ENCODE measurements at regions not wholly inside any gene's neighbourhood (a gene's known extent, or its start where the extent isn't known, plus 50 kb on each side); places are given as distances from the start of the nearest gene placed in this dataset.

GRCh38 chr2:11032396-11032795 lies 120.7 kb downstream of the KCNF1 start:
- TF ChIP-seq CTCF (IDR thresholded peaks at IDR 0.05; ENCODE audit: insufficient read depth in 1 of 2, low read depth in 1 of 2, low read length in 1 of 2, severe bottlenecking in 1 of 2, unreplicated experiment in 1 of 2), result no peak
- no peaks in the 10 kb centered on the region for H3K4me1 Mint-ChIP-seq (ENCODE audit: low read depth, unreplicated experiment)
- H3K9me3 Mint-ChIP-seq (ENCODE audit: unreplicated experiment), result peaks cover 9% of the 10 kb centered on the region
- no peak overlapping the region for H3K4me3 Mint-ChIP-seq (ENCODE audit: unreplicated experiment)
- CTCF ChIA-PET, result no interaction called here
- H3K27me3 Mint-ChIP-seq (ENCODE audit: insufficient read depth, unreplicated experiment), result no peaks in the 10 kb centered on the region
- Histone ChIP-seq H3K4me1 (no peaks in the 10 kb centered on the region), H3K4me3 (ENCODE audit: low read depth, low read length) (no peak overlapping the region), H3K27me3 (replicated peaks; ENCODE audit: control insufficient read depth, insufficient read depth, low read length) (no peaks in the 10 kb centered on the region), H3K9me3 (no peaks in the 10 kb centered on the region), H3K36me3 (ENCODE audit: control insufficient read depth, insufficient read depth, low read length) (no peaks in the 10 kb centered on the region)
- H3K27ac Mint-ChIP-seq (ENCODE audit: unreplicated experiment), result no peak overlapping the region
- POLR2A ChIA-PET, result no interaction called here
- intact Hi-C loops (cut with micrococcal nuclease; ENCODE audit: unreplicated experiment), result no loop called here
- BruUV-seq (replicated peaks), result no TSS peak
- no peak for DNase-seq
- H3K36me3 Mint-ChIP-seq (ENCODE audit: insufficient read depth, unreplicated experiment), result no peaks in the 10 kb centered on the region

GRCh38 chr2:11033114-11033513 lies 121.4 kb downstream of the KCNF1 start:
- intact Hi-C loops (cut with micrococcal nuclease; ENCODE audit: unreplicated experiment), result no loop called here
- no peaks in the 10 kb centered on the region for H3K36me3 ChIP-seq (ENCODE audit: control insufficient read depth, insufficient read depth, low read length)
- H3K27me3 Mint-ChIP-seq (ENCODE audit: insufficient read depth, unreplicated experiment), result no peaks in the 10 kb centered on the region
- H3K9me3 Mint-ChIP-seq (ENCODE audit: unreplicated experiment), result peaks cover 15% of the 10 kb centered on the region
- ChIA-PET POLR2A (no interaction called here), CTCF (no interaction called here)
- no TSS peak for BruUV-seq (replicated peaks)
- no peaks in the 10 kb centered on the region for H3K9me3 ChIP-seq
- H3K4me3 ChIP-seq (ENCODE audit: low read depth, low read length), result no peak overlapping the region
- no peaks in the 10 kb centered on the region for H3K27me3 ChIP-seq (replicated peaks; ENCODE audit: control insufficient read depth, insufficient read depth, low read length)
- no peak for TF ChIP-seq CTCF (IDR thresholded peaks at IDR 0.05; ENCODE audit: insufficient read depth in 1 of 2, low read depth in 1 of 2, low read length in 1 of 2, severe bottlenecking in 1 of 2, unreplicated experiment in 1 of 2)
- H3K4me1 Mint-ChIP-seq (ENCODE audit: low read depth, unreplicated experiment), result no peaks in the 10 kb centered on the region
- H3K36me3 Mint-ChIP-seq (ENCODE audit: insufficient read depth, unreplicated experiment), result no peaks in the 10 kb centered on the region
- DNase-seq, result no peak
- no peaks in the 10 kb centered on the region for H3K4me1 ChIP-seq
- H3K4me3 Mint-ChIP-seq (ENCODE audit: unreplicated experiment), result no peak overlapping the region
- no peak overlapping the region for H3K27ac Mint-ChIP-seq (ENCODE audit: unreplicated experiment)

- Mint-ChIP-seq H3K4me1 (ENCODE audit: low read depth, unreplicated experiment) (no peaks in the 10 kb centered on the region), H3K27ac (ENCODE audit: unreplicated experiment) (no peak overlapping the region), H3K36me3 (ENCODE audit: insufficient read depth, unreplicated experiment) (no peaks in the 10 kb centered on the region), H3K4me3 (ENCODE audit: unreplicated experiment) (no peak overlapping the region), H3K9me3 (ENCODE audit: unreplicated experiment) (peaks cover 15% of the 10 kb centered on the region), H3K27me3 (ENCODE audit: insufficient read depth, unreplicated experiment) (peaks cover 6% of the 10 kb centered on the region)
- POLR2A ChIA-PET, result no interaction called here
- Histone ChIP-seq H3K27me3 (replicated peaks; ENCODE audit: control insufficient read depth, insufficient read depth, low read length) (no peaks in the 10 kb centered on the region), H3K36me3 (ENCODE audit: control insufficient read depth, insufficient read depth, low read length) (no peaks in the 10 kb centered on the region), H3K4me3 (ENCODE audit: low read depth, low read length) (no peak overlapping the region), H3K9me3 (no peaks in the 10 kb centered on the region), H3K4me1 (no peaks in the 10 kb centered on the region)
- no peak for TF ChIP-seq CTCF (IDR thresholded peaks at IDR 0.05; ENCODE audit: insufficient read depth in 1 of 2, low read depth in 1 of 2, low read length in 1 of 2, severe bottlenecking in 1 of 2, unreplicated experiment in 1 of 2)
- no TSS peak for BruUV-seq (replicated peaks)
- CTCF ChIA-PET, result no interaction called here
- no peak for DNase-seq
- intact Hi-C loops (cut with micrococcal nuclease; ENCODE audit: unreplicated experiment), result no loop called here
These were observed 116.6 kb upstream of the SLC66A3 start for GRCh38 chr2:11038641-11039040.
